ENCODE measurements at regions not wholly inside any gene's neighbourhood (a gene's known extent, or its start where the extent isn't known, plus 50 kb on each side); places are given as distances from the start of the nearest gene placed in this dataset.

DNA sequence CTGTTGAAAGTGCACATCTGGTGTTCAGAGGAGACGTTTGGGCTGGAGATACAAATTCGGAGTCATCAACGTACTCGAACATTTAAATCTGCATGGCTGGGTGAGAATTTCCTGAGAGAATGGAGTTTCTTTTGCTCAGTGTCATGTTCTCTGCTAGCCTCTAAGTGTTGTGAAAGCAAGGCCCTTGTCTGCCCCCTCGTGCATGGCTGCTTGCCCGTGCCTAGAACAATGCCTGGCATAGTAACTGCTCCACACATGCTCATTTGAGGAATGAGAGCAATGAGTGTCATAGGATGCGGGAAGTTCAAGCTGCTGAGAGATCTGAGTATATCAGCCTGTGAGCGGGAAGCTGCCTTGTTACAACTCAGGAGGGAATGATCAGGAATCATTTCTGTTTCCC lies 171.1 kb upstream of the CSF3R start:
- H3K27me3 ChIP-seq (ENCODE audit: control insufficient read depth, insufficient read depth, low read length, poor library complexity, severe bottlenecking), result no peaks in the 10 kb centered on the region
- no peak for DNase-seq
- H3K9ac ChIP-seq (ENCODE audit: extremely low read depth, low read length, poor library complexity, severe bottlenecking), result no peak overlapping the region
- no peaks in the 10 kb centered on the region for H3K36me3 ChIP-seq (ENCODE audit: control insufficient read depth, insufficient read depth, low read length)
- no peak overlapping the region for H3K27ac Mint-ChIP-seq
- H3K36me3 Mint-ChIP-seq (ENCODE audit: low read depth), result no peaks in the 10 kb centered on the region
- 85 to 87% methylated on average over 8 of the region's 8 CpGs for WGBS, 2 experiments (ENCODE audit: insufficient coverage in 1 of 2, insufficient read length in 1 of 2)
- H3K4me1 Mint-ChIP-seq, result peaks cover 4% of the 10 kb centered on the region
- TF ChIP-seq, protein P1, sequence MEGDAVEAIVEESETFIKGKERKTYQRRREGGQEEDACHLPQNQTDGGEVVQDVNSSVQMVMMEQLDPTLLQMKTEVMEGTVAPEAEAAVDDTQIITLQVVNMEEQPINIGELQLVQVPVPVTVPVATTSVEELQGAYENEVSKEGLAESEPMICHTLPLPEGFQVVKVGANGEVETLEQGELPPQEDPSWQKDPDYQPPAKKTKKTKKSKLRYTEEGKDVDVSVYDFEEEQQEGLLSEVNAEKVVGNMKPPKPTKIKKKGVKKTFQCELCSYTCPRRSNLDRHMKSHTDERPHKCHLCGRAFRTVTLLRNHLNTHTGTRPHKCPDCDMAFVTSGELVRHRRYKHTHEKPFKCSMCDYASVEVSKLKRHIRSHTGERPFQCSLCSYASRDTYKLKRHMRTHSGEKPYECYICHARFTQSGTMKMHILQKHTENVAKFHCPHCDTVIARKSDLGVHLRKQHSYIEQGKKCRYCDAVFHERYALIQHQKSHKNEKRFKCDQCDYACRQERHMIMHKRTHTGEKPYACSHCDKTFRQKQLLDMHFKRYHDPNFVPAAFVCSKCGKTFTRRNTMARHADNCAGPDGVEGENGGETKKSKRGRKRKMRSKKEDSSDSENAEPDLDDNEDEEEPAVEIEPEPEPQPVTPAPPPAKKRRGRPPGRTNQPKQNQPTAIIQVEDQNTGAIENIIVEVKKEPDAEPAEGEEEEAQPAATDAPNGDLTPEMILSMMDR (conservative IDR thresholded peaks at IDR 0.05), result no peak
- no peak overlapping the region for H3K4me3 ChIP-seq (ENCODE audit: low read length)
- no peaks in the 10 kb centered on the region for H3K9me3 ChIP-seq (ENCODE audit: control insufficient read depth, low read length)
- no peak overlapping the region for H3K4me3 Mint-ChIP-seq
- no peaks in the 10 kb centered on the region for H3K9me3 Mint-ChIP-seq
- H3K4me1 ChIP-seq (ENCODE audit: control insufficient read depth, insufficient read depth, low read length), result no peaks in the 10 kb centered on the region
- H3K27ac ChIP-seq (ENCODE audit: low read depth, low read length), result no peak overlapping the region
- peaks cover 22% of the 10 kb centered on the region for H3K27me3 Mint-ChIP-seq (ENCODE audit: insufficient read depth)

DNA sequence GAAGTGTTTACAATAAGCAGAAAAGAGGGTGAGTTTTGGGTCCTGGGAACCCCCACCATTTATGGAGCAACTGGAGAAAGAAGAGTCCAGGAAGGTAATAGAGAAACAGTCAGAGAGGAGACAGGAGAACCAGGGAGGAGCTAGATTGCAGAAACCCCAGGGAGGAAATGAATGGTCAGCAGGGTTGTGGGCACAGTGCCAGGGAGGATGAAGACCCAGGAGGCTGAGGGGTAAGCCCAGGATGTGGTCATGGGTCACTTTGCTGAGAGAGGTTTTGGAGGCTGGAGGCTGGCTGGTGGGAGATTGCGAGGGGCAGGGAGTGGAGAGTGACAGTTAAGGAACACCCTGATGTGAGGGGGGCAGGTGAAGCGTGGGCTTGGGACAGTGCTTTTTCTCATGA lies 169.9 kb upstream of the CSF3R start:
- Histone ChIP-seq H3K27ac (ENCODE audit: low read depth, low read length) (no peak overlapping the region), H3K4me1 (ENCODE audit: control insufficient read depth, insufficient read depth, low read length) (peaks cover 3% of the 10 kb centered on the region), H3K36me3 (ENCODE audit: control insufficient read depth, insufficient read depth, low read length) (no peaks in the 10 kb centered on the region), H3K9ac (ENCODE audit: extremely low read depth, low read length, poor library complexity, severe bottlenecking) (no peak overlapping the region), H3K27me3 (ENCODE audit: control insufficient read depth, insufficient read depth, low read length, poor library complexity, severe bottlenecking) (no peaks in the 10 kb centered on the region), H3K4me3 (ENCODE audit: low read length) (no peak overlapping the region), H3K9me3 (ENCODE audit: control insufficient read depth, low read length) (no peaks in the 10 kb centered on the region)
- Mint-ChIP-seq H3K36me3 (ENCODE audit: low read depth) (no peaks in the 10 kb centered on the region), H3K9me3 (no peaks in the 10 kb centered on the region), H3K27me3 (ENCODE audit: insufficient read depth) (peaks cover 22% of the 10 kb centered on the region), H3K27ac (no peak overlapping the region), H3K4me3 (no peak overlapping the region), H3K4me1 (peaks cover 8% of the 10 kb centered on the region)
- whole genome bisulfite sequencing, 2 experiments (ENCODE audit: insufficient coverage in 1 of 2, insufficient read length in 1 of 2), result 89 to 100% methylated on average over 2 of the region's 2 CpGs
- DNase-seq, result no peak
- TF ChIP-seq, protein P1 (conservative IDR thresholded peaks at IDR 0.05), result no peak

DNA sequence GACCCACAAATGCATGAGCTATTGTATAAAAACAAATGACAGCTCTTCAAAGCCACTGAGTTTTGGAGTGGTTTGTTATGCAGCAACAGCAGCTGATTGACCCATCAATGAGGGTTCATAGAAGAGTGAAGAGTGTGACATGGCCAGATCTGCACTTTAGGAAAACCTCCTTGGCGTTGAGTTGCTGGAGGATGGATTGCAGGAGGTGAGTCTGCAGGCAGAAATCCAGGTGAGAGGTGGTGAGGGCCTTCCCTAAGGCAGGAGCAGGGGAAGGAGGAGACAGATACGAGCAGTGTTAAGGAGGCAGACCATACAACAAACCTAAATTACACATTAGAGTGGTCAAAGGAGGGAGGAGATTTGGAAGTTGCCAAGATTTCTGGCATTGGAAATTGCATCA lies 169.3 kb upstream of the CSF3R start:
- no peaks in the 10 kb centered on the region for H3K36me3 ChIP-seq (ENCODE audit: control insufficient read depth, insufficient read depth, low read length)
- no peak overlapping the region for H3K4me3 Mint-ChIP-seq
- H3K27me3 ChIP-seq (ENCODE audit: control insufficient read depth, insufficient read depth, low read length, poor library complexity, severe bottlenecking), result no peaks in the 10 kb centered on the region
- DNase-seq, result no peak
- peaks cover 22% of the 10 kb centered on the region for H3K27me3 Mint-ChIP-seq (ENCODE audit: insufficient read depth)
- 93% methylated on average over 1 of the region's 2 CpGs; no CpG with 5 or more reads in 1 of the 2 experiments for WGBS, 2 experiments (ENCODE audit: insufficient coverage in 1 of 2, insufficient read length in 1 of 2)
- no peak overlapping the region for H3K27ac ChIP-seq (ENCODE audit: low read depth, low read length)
- no peak overlapping the region for H3K4me3 ChIP-seq (ENCODE audit: low read length)
- H3K4me1 ChIP-seq (ENCODE audit: control insufficient read depth, insufficient read depth, low read length), result peaks cover 7% of the 10 kb centered on the region
- no peak overlapping the region for H3K9ac ChIP-seq (ENCODE audit: extremely low read depth, low read length, poor library complexity, severe bottlenecking)
- TF ChIP-seq, protein P1 (conservative IDR thresholded peaks at IDR 0.05), result no peak
- H3K36me3 Mint-ChIP-seq (ENCODE audit: low read depth), result no peaks in the 10 kb centered on the region
- H3K27ac Mint-ChIP-seq, result no peak overlapping the region
- no peaks in the 10 kb centered on the region for H3K9me3 Mint-ChIP-seq
- no peaks in the 10 kb centered on the region for H3K9me3 ChIP-seq (ENCODE audit: control insufficient read depth, low read length)
- peaks cover 13% of the 10 kb centered on the region for H3K4me1 Mint-ChIP-seq

Data from endodermal cell (in vitro differentiated cells).